GF-D8 (cell line): ENCODE measurements at regions not wholly inside any gene's neighbourhood (a gene's known extent, or its start where the extent isn't known, plus 50 kb on each side); places are given as distances from the start of the nearest gene placed in this dataset.
"Not testable (repeated sequence)": the region's sequence is repeated elsewhere in the genome, so short reads cannot be mapped to it uniquely, and the experiment has no call there.

Experiments used
- DNase-seq: peaks from one replicate; lab custom pipeline; 2025; lab: John Stamatoyannopoulos, UW

- no peak for DNase-seq
These were observed 313.4 kb downstream of the SQOR start for GRCh38 chr15:45948181-45948621.

- no peak for DNase-seq
These were observed 324.1 kb downstream of the SQOR start for GRCh38 chr15:45958924-45959323.

- no peak for DNase-seq
These were observed 327.9 kb downstream of the SQOR start for GRCh38 chr15:45962733-45963132.

- no peak for DNase-seq
These were observed 335.7 kb downstream of the SQOR start for GRCh38 chr15:45970542-45970941.

- no peak for DNase-seq
These were observed 345.5 kb downstream of the SQOR start for GRCh38 chr15:45980366-45980765.

- no peak for DNase-seq
These were observed 346.8 kb downstream of the SQOR start for GRCh38 chr15:45981625-45982024.

- DNase-seq = no peak
These were observed 357.0 kb downstream of the SQOR start for GRCh38 chr15:45991863-45992262.

GRCh38 chr15:45993072-45993471 is 358.2 kb downstream of the SQOR start:
- no peak for DNase-seq

GRCh38 chr15:45993508-45993907 is 358.7 kb downstream of the SQOR start:
- DNase-seq = no peak

- DNase-seq = no peak
These were observed 361.0 kb downstream of the SQOR start for GRCh38 chr15:45995800-45996199.

- no peak for DNase-seq
These were observed 379.7 kb downstream of the SQOR start for GRCh38 chr15:46014532-46014931.

GRCh38 chr15:46034755-46035154 is 399.9 kb downstream of the SQOR start:
- no peak for DNase-seq

GRCh38 chr15:46039703-46040102 is 404.9 kb downstream of the SQOR start:
- DNase-seq = no peak

- no peak for DNase-seq
These were observed 407.1 kb downstream of the SQOR start for GRCh38 chr15:46041905-46042304.

- no peak for DNase-seq
These were observed 425.2 kb downstream of the SQOR start for GRCh38 chr15:46059921-46060594.

GRCh38 chr15:46061002-46061401 is 426.2 kb downstream of the SQOR start:
- DNase-seq = no peak

- no peak for DNase-seq
These were observed 442.4 kb downstream of the SQOR start for GRCh38 chr15:46077220-46077619.

- DNase-seq = no peak
These were observed 444.2 kb downstream of the SQOR start for GRCh38 chr15:46079046-46079445.

GRCh38 chr15:46080016-46080415 is 445.2 kb downstream of the SQOR start:
- no peak for DNase-seq

- no peak for DNase-seq
These were observed 453.9 kb downstream of the SQOR start for GRCh38 chr15:46088486-46089445.

GRCh38 chr15:46089467-46089935 is 454.7 kb downstream of the SQOR start:
- no peak for DNase-seq

- DNase-seq = no peak
These were observed 457.1 kb downstream of the SQOR start for GRCh38 chr15:46091860-46092450.

GRCh38 chr15:46098006-46098405 is 463.2 kb downstream of the SQOR start:
- DNase-seq = not testable (repeated sequence)
